Fibroblast of mammary gland (primary cell): ENCODE measurements at regions not wholly inside any gene's neighbourhood (a gene's known extent, or its start where the extent isn't known, plus 50 kb on each side); places are given as distances from the start of the nearest gene placed in this dataset.
A peak's percentile ranks its signal among the peaks of the same experiment; 100 is the strongest.

ENCODE experiments used
- DNase-seq: peaks from one replicate; pipeline ENCODE4 v3.0.0-alpha.2; 2010; ENCODE audit warnings: low read depth
- H3K4me3 ChIP-seq: 2 replicates; pipeline ENCODE4 v1.5.1; 2011; ENCODE audit warnings: low read depth, mild to moderate bottlenecking, low read length, moderate library complexity; ENCODE audit not compliant: control insufficient read depth
- CTCF ChIP-seq: conservative IDR thresholded peaks from 2 replicates; pipeline ENCODE4 v1.5.1; 2011; ENCODE audit warnings: low read depth, low read length, inconsistent platforms; ENCODE audit not compliant: control insufficient read depth, insufficient read depth

- DNase-seq: peak; percentile 18
- TF ChIP-seq CTCF: no peak
- H3K4me3 ChIP-seq: no peak overlapping the region
Observed at GRCh38 chr10:44205067-44205466, 179.8 kb downstream of the CXCL12 start.

DNA sequence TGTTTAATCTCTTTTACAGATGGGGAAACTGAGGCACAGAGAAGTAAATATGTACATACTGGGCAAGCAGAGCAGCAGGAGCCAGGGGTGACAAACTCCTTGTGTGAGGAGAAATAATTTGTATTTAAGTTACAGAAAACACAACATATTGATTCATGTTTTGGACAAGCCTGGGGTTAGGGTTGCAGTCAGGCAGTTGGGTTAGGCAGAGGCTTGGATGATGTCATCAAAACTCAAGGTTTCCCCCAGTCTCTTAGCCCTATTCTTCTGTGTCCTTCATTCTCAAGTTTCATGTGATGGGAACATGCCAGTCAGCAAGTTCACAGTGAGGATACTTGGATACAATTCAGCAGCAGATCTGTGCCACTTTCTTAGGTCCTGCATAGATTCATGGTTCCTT is 181.4 kb downstream of the CXCL12 start:
- no peak for DNase-seq
- H3K4me3 ChIP-seq: no peak overlapping the region
- TF ChIP-seq CTCF: no peak

DNA sequence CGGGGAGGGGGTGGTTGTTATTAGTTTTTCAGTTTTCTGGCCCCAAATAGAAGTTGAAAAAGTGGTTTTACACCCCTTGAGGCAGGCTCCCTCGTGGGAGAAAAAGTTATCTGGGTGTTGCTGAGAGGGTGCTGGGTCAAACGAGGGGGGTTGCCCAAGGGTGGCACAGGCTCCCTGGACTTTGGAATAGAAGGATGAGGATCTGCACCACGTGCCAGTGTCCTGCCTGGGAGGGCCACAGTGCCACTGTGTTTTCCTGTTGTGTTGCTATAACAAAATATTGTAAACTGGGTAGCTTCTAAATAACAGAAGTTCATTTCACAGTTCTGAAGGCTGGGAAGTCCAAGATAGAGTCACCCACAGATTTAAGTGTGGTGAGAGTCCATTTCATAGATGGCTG is 181.9 kb downstream of the CXCL12 start:
- no peak overlapping the region for H3K4me3 ChIP-seq
- no peak for DNase-seq
- TF ChIP-seq CTCF: no peak

- no peak for TF ChIP-seq CTCF
- DNase-seq: no peak
- H3K4me3 ChIP-seq: no peak overlapping the region
Observed at GRCh38 chr10:44201656-44202055, 183.2 kb downstream of the CXCL12 start.

DNA sequence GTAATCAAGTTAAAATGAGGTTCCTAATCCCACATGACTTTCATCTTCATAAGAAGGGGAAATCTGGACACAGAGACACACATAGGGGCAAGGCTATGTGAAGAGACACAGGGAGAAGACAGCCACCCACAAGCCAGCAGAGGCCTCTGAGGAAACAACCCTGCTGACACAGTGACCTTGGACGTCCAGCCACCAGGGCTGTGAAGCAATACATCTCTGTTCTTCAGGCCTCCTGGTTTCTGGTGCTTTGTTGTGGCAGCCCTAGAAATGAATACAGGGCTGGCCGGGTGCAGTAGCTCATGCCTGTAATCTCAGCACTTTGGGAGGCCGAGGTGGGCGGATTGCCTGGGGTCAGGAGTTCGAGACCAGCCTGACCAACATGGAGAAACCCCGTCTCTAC is 183.9 kb downstream of the CXCL12 start:
- no peak for DNase-seq
- H3K4me3 ChIP-seq: no peak overlapping the region
- no peak for TF ChIP-seq CTCF

DNA sequence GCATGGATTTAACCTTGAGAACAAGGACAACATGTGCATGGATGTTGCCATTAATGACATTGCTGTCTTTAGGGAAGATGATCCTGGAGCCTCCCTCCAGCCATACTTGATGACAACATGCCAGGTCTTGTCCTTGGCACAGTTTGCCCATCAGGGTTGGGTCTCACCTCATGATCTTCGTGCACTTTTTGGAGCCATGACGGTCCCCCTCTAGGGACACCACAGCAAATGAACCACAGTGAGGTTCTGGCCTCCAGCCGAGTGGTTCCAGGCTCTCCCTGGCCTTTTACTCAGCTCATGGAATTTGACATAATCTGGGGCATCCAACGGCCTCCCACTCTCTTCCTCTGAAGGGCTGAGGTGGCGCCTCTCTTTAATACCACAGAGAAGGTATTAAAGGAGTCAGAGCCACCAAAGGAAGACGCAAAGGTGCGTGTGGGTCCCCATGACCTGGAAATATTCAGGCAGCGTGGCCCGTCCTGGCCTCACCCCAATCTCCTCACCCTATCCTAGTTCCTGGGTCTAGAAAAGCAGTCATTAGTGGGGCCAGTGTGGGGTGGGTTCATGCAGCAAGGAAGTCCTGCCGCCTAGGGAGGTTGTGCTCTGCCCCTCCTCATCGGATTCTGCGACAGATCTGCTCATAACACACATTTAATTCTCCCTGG is 184.8 kb downstream of the CXCL12 start:
- DNase-seq: no peak
- TF ChIP-seq CTCF: no peak
- H3K4me3 ChIP-seq: no peak overlapping the region

GRCh38 chr10:44199267-44199666 is 185.6 kb downstream of the CXCL12 start:
- TF ChIP-seq CTCF: no peak
- DNase-seq: no peak
- no peak overlapping the region for H3K4me3 ChIP-seq
